ENCODE measurements at regions not wholly inside any gene's neighbourhood (a gene's known extent, or its start where the extent isn't known, plus 50 kb on each side); places are given as distances from the start of the nearest gene placed in this dataset.

GRCh38 chr14:83873669-83874068 is 1656.3 kb upstream of the FLRT2 start:
- BruUV-seq (replicated peaks), result no TSS peak
- FAIRE-seq, result no peak
- no peak overlapping the region for H3K4me3 ChIP-seq (replicated peaks in 1 of 3; ENCODE audit: insufficient read depth in 1 of 3, low read depth in 1 of 3, low read length in 3 of 3)
- TF ChIP-seq POLR2AphosphoS5 (IDR thresholded peaks at IDR 0.05; ENCODE audit: insufficient read depth, low read depth, low read length), result no peak
- TF ChIP-seq JUN (IDR thresholded peaks at IDR 0.05; ENCODE audit: borderline replicate concordance, insufficient read depth, insufficient read length, low read depth), result no peak
- no peak for TF ChIP-seq GATA2 (IDR thresholded peaks at IDR 0.05; ENCODE audit: insufficient read depth, insufficient read length, low read depth, low read length)
- H3K79me2 ChIP-seq (ENCODE audit: control insufficient read depth, insufficient read depth, low read length), result no peaks in the 10 kb centered on the region
- H4K20me1 ChIP-seq (replicated peaks; ENCODE audit: control insufficient read depth, extremely low read depth, insufficient read depth, low read length), result no peaks in the 10 kb centered on the region
- ChIA-PET POLR2A (no interaction called here), CTCF (interaction anchor here (0.8 to 1.0 kb wide), 2 partner anchors 12 to 59 kb away, joined by 3 read pairs; no protein-coding TSS in a partner anchor)
- intact Hi-C loops (cut with micrococcal nuclease) (no loop called here), dilution Hi-C loops (cut with MboI; ENCODE audit: extremely low pct_ligation_motif_present, low sequenced_read_pairs) (no loop called here)
- H3K27me3 ChIP-seq (ENCODE audit: control insufficient read depth in 2 of 2, insufficient read depth in 2 of 2, low read length in 2 of 2), result no peaks in the 10 kb centered on the region
- H3K9ac ChIP-seq (replicated peaks; ENCODE audit: extremely low read depth, insufficient read depth, low read length), result no peak overlapping the region
- H3K9me1 ChIP-seq (replicated peaks; ENCODE audit: control insufficient read depth, extremely low read depth, insufficient read depth, low read length), result no peaks in the 10 kb centered on the region
- H3K9me3 ChIP-seq (replicated peaks; ENCODE audit: control insufficient read depth, insufficient read depth, low read length), result no peaks in the 10 kb centered on the region
- no peaks in the 10 kb centered on the region for H3K4me1 ChIP-seq (ENCODE audit: control insufficient read depth, extremely low read depth, insufficient read depth, low read length)
- no peak overlapping the region for H3K27ac ChIP-seq (ENCODE audit: insufficient read depth, low read depth, low read length)
- no peaks in the 10 kb centered on the region for H3K36me3 ChIP-seq (ENCODE audit: control insufficient read depth in 2 of 2, extremely low read depth in 1 of 2, insufficient read depth in 2 of 2, low read length in 2 of 2)
- no peak overlapping the region for H3K4me2 ChIP-seq (ENCODE audit: insufficient read depth, low read length)
- DNase-seq (ENCODE audit: low read depth, low spot score), result no peak
- H2AFZ ChIP-seq (ENCODE audit: low read depth, low read length), result no peak overlapping the region

- H3K9me3 ChIP-seq (replicated peaks; ENCODE audit: control insufficient read depth, insufficient read depth, low read length), result no peaks in the 10 kb centered on the region
- no peaks in the 10 kb centered on the region for H4K20me1 ChIP-seq (replicated peaks; ENCODE audit: control insufficient read depth, extremely low read depth, insufficient read depth, low read length)
- no peak overlapping the region for H3K9ac ChIP-seq (replicated peaks; ENCODE audit: extremely low read depth, insufficient read depth, low read length)
- TF ChIP-seq MYC (IDR thresholded peaks at IDR 0.05; ENCODE audit: low read depth, low read length) (no peak), FOS (IDR thresholded peaks at IDR 0.05; ENCODE audit: borderline replicate concordance, insufficient read depth, low read length) (no peak), EZH2 (IDR thresholded peaks at IDR 0.05; ENCODE audit: borderline replicate concordance, low read depth, low read length, severe bottlenecking) (no peak)
- FAIRE-seq (no peak), DNase-seq (ENCODE audit: low read depth, low spot score) (no peak)
- no peak overlapping the region for H3K4me2 ChIP-seq (ENCODE audit: insufficient read depth, low read length)
- dilution Hi-C loops (cut with MboI; ENCODE audit: extremely low pct_ligation_motif_present, low sequenced_read_pairs) (no loop called here), intact Hi-C loops (cut with micrococcal nuclease) (no loop called here)
- no peak overlapping the region for H2AFZ ChIP-seq (ENCODE audit: low read depth, low read length)
- no peak overlapping the region for H3K27ac ChIP-seq (ENCODE audit: insufficient read depth, low read depth, low read length)
- POLR2A ChIA-PET, result no interaction called here
- no peaks in the 10 kb centered on the region for H3K27me3 ChIP-seq (ENCODE audit: control insufficient read depth in 2 of 2, insufficient read depth in 2 of 2, low read length in 2 of 2)
- BruUV-seq (replicated peaks), result no TSS peak
- no peaks in the 10 kb centered on the region for H3K4me1 ChIP-seq (ENCODE audit: control insufficient read depth, extremely low read depth, insufficient read depth, low read length)
- no peaks in the 10 kb centered on the region for H3K36me3 ChIP-seq (ENCODE audit: control insufficient read depth in 2 of 2, extremely low read depth in 1 of 2, insufficient read depth in 2 of 2, low read length in 2 of 2)
- no peaks in the 10 kb centered on the region for H3K79me2 ChIP-seq (ENCODE audit: control insufficient read depth, insufficient read depth, low read length)
- CTCF ChIA-PET, result interaction anchor here (1.1 kb wide), 1 partner anchor 18 kb away, joined by 3 read pairs; no protein-coding TSS in a partner anchor
- no peaks in the 10 kb centered on the region for H3K9me1 ChIP-seq (replicated peaks; ENCODE audit: control insufficient read depth, extremely low read depth, insufficient read depth, low read length)
- no peak overlapping the region for H3K4me3 ChIP-seq (replicated peaks in 1 of 3; ENCODE audit: insufficient read depth in 1 of 3, low read depth in 1 of 3, low read length in 3 of 3)
These were observed 1655.3 kb upstream of the FLRT2 start for GRCh38 chr14:83874662-83875061.
